Cardiac muscle cell (in vitro differentiated cells and primary cell): ENCODE measurements at regions not wholly inside any gene's neighbourhood (a gene's known extent, or its start where the extent isn't known, plus 50 kb on each side); places are given as distances from the start of the nearest gene placed in this dataset.
"Not testable (repeated sequence)": the region's sequence is repeated elsewhere in the genome, so short reads cannot be mapped to it uniquely, and the experiment has no call there.

ENCODE experiments used
- DNase-seq, 2 donors: peaks; one replicate each; pipeline versions ENCODE4 v3.0.0 to v3.0.0-alpha.2; 2010 to 2017; ENCODE audit warnings: low read depth in 1 of 2, low spot score in 1 of 2
- H3K27ac ChIP-seq: fragments of 200-600 bp; sonication (generic); 2 replicates; pipeline ENCODE4 v1.5.1; 2016
- H3K27me3 ChIP-seq: fragments of 200-600 bp; sonication (generic); 2 replicates; pipeline ENCODE4 v1.6.0; 2016; ENCODE audit warnings: control low read depth
- H3K36me3 ChIP-seq: fragments of 200-600 bp; sonication (generic); 2 replicates; pipeline ENCODE4 v1.5.1; 2016; ENCODE audit warnings: control low read depth
- H3K4me1 ChIP-seq: fragments of 200-600 bp; sonication (generic); 2 replicates; pipeline ENCODE4 v1.8.1; 2017; ENCODE audit warnings: low read depth, mild to moderate bottlenecking, mixed run types
- H3K4me3 ChIP-seq: fragments of 200-600 bp; sonication (generic); 2 replicates; pipeline ENCODE4 v1.5.1; 2016; ENCODE audit warnings: mild to moderate bottlenecking
- H3K9me3 ChIP-seq: fragments of 200-600 bp; sonication (generic); 2 replicates; pipeline ENCODE4 v1.5.1; 2017; ENCODE audit warnings: low read depth, mild to moderate bottlenecking, control low read depth
- CTCF ChIP-seq: IDR thresholded peaks from 2 replicates; pipeline ENCODE4 v1.5.1; 2012; ENCODE audit warnings: low read depth, mild to moderate bottlenecking, low read length

GRCh38 chr5:176073996-176074571, 106.0 kb upstream of the THOC3 start:
- H3K27me3 ChIP-seq, H3K36me3 ChIP-seq, H3K4me1 ChIP-seq, DNase-seq, H3K4me3 ChIP-seq, H3K9me3 ChIP-seq, H3K27ac ChIP-seq: not testable (repeated sequence)

GRCh38 chr5:176083717-176084116, 115.6 kb upstream of the THOC3 start:
- H3K4me1 ChIP-seq, H3K9me3 ChIP-seq, H3K27me3 ChIP-seq, H3K27ac ChIP-seq, DNase-seq, H3K4me3 ChIP-seq, H3K36me3 ChIP-seq: not testable (repeated sequence)

- H3K36me3 ChIP-seq, H3K27me3 ChIP-seq, H3K4me3 ChIP-seq, H3K9me3 ChIP-seq, H3K27ac ChIP-seq, H3K4me1 ChIP-seq, DNase-seq: not testable (repeated sequence)
Observed at GRCh38 chr5:176103083-176103482, 135.0 kb upstream of the THOC3 start.

GRCh38 chr5:176112888-176113287, 125.3 kb upstream of the SIMC1 start:
- not testable (repeated sequence) for H3K4me3 ChIP-seq, H3K9me3 ChIP-seq, H3K27ac ChIP-seq, H3K36me3 ChIP-seq, DNase-seq, H3K27me3 ChIP-seq, H3K4me1 ChIP-seq

GRCh38 chr5:176113673-176114335, 124.4 kb upstream of the SIMC1 start:
- H3K4me1 ChIP-seq, H3K36me3 ChIP-seq, H3K9me3 ChIP-seq, DNase-seq, H3K27me3 ChIP-seq, H3K4me3 ChIP-seq, H3K27ac ChIP-seq: not testable (repeated sequence)

GRCh38 chr5:176114825-176115224, 123.4 kb upstream of the SIMC1 start:
- not testable (repeated sequence) for H3K27ac ChIP-seq, H3K27me3 ChIP-seq, DNase-seq, H3K4me1 ChIP-seq, H3K36me3 ChIP-seq, H3K9me3 ChIP-seq, H3K4me3 ChIP-seq

- not testable (repeated sequence) for DNase-seq, H3K27me3 ChIP-seq, H3K4me1 ChIP-seq, H3K27ac ChIP-seq, H3K9me3 ChIP-seq, H3K36me3 ChIP-seq, H3K4me3 ChIP-seq
Observed at GRCh38 chr5:176117699-176118238, 120.5 kb upstream of the SIMC1 start.

GRCh38 chr5:176122361-176122760, 115.9 kb upstream of the SIMC1 start:
- not testable (repeated sequence) for H3K27me3 ChIP-seq, DNase-seq, H3K9me3 ChIP-seq, H3K4me1 ChIP-seq, H3K36me3 ChIP-seq, H3K27ac ChIP-seq, H3K4me3 ChIP-seq

- H3K27ac ChIP-seq, DNase-seq, H3K9me3 ChIP-seq, H3K4me3 ChIP-seq, H3K4me1 ChIP-seq, H3K36me3 ChIP-seq, H3K27me3 ChIP-seq: not testable (repeated sequence)
Observed at GRCh38 chr5:176124120-176124519, 114.1 kb upstream of the SIMC1 start.

GRCh38 chr5:176131771-176132170, 106.5 kb upstream of the SIMC1 start:
- Histone ChIP-seq H3K9me3 (no peaks in the 10 kb centered on the region), H3K36me3 (no peaks in the 10 kb centered on the region), H3K4me3 (no peak overlapping the region), H3K4me1 (peaks cover 12% of the 10 kb centered on the region), H3K27me3 (peaks cover 21% of the 10 kb centered on the region), H3K27ac (no peak overlapping the region)
- DNase-seq: no peak
- no peak for TF ChIP-seq CTCF
